ENCODE measurements at regions not wholly inside any gene's neighbourhood (a gene's known extent, or its start where the extent isn't known, plus 50 kb on each side); places are given as distances from the start of the nearest gene placed in this dataset.

DNA sequence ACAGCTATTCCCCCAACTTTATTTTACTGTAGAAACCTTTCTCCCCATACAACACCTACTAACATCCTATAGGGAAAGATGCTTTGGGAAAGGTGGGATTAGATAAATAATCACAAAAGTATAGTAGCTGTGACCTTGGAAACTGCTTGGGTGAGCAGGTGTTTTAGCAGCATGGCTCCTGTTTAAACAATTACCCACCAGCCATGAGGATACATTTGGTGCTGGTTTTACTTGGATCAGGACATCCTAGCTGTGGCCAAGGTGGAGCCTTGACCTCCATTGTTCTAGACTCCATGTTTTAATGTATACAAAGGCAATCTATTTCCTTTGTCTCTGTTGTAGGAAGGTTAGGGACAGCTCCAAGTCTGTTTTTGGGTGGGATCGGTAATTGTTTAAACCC is 56.8 kb upstream of the ALDH1B1 start (continued):
- TF ChIP-seq CTBP2 (IDR thresholded peaks at IDR 0.05; ENCODE audit: borderline replicate concordance, insufficient read depth, insufficient read length, low read length) (no peak), GTF2F1 (IDR thresholded peaks at IDR 0.05; ENCODE audit: borderline replicate concordance, low read depth, low read length) (no peak)

All from H1 (cell line).